SK-N-SH (cell line): ENCODE measurements at regions not wholly inside any gene's neighbourhood (a gene's known extent, or its start where the extent isn't known, plus 50 kb on each side); places are given as distances from the start of the nearest gene placed in this dataset.
"Not testable (repeated sequence)": the region's sequence is repeated elsewhere in the genome, so short reads cannot be mapped to it uniquely, and the experiment has no call there.

Experiments used
- CTCF ChIA-PET: fragments of 300-600, 350-600 bp; formaldehyde crosslinking; extraction: SDS; loops from one replicate; lab custom pipeline; 2021; lab: Yijun Ruan, JAX
- POLR2A ChIA-PET: fragments of 350-600 bp; sonication (Branson Sonifier 250); formaldehyde crosslinking; extraction: SDS; loops from one replicate; lab custom pipeline; 2020; ENCODE audit warnings: antibody characterized with exemption, inconsistent platforms; lab: Yijun Ruan, JAX
- DNase-seq: peaks from one replicate; pipeline ENCODE4 v3.0.0; 2012
- H2AFZ ChIP-seq: fragments of 200-600 bp; sonication (generic); 2 replicates; pipeline ENCODE4 v1.8.1; 2016; ENCODE audit warnings: antibody characterized with exemption, mild to moderate bottlenecking, low read depth
- H3F3A ChIP-seq: fragments of 200-600 bp; sonication (generic); replicated peaks from 2 replicates; pipeline ENCODE3; 2016; ENCODE audit warnings: antibody characterized with exemption, mild to moderate bottlenecking; ENCODE audit not compliant: insufficient read depth
- H3K27ac ChIP-seq, 2 experiments: fragments of 200-500 bp in 1 of 2; fragments of 200-600 bp in 1 of 2; sonication (Bioruptor generic) in 1 of 2; sonication (generic), shearing (Covaris generic) in 1 of 2; 2 replicates each; pipeline versions ENCODE4 v1.5.1 to v1.6.1; 2014 to 2016; ENCODE audit warnings: low read depth in 2 of 2, inconsistent platforms in 1 of 2, low read length in 1 of 2, mild to moderate bottlenecking in 1 of 2, mixed read lengths in 1 of 2
- H3K27me3 ChIP-seq: fragments of 200-600 bp; sonication (generic), shearing (Covaris generic); 2 replicates; pipeline ENCODE4 v1.6.1; 2016; ENCODE audit warnings: mixed run types; ENCODE audit not compliant: insufficient read depth
- H3K36me3 ChIP-seq, 2 experiments: fragments of 200-500 bp in 1 of 2; fragments of 200-600 bp in 1 of 2; sonication (Bioruptor generic) in 1 of 2; sonication (generic) in 1 of 2; replicated peaks in 1 of 2; 2 replicates each; pipeline versions ENCODE3 to v1.5.1; 2014 to 2016; ENCODE audit warnings: low read length in 1 of 2, mild to moderate bottlenecking in 1 of 2; ENCODE audit not compliant: insufficient read depth in 2 of 2, control insufficient read depth in 1 of 2
- H3K4me1 ChIP-seq, 2 experiments: fragments of 200-500 bp in 1 of 2; fragments of 200-600 bp in 1 of 2; sonication (Bioruptor generic) in 1 of 2; sonication (generic), shearing (Covaris generic) in 1 of 2; 2 replicates each; pipeline versions ENCODE4 v1.5.1 to v1.6.1; 2014 to 2016; ENCODE audit warnings: low read depth in 1 of 2, low read length in 1 of 2, mixed run types in 1 of 2; ENCODE audit not compliant: insufficient read depth in 2 of 2, control insufficient read depth in 1 of 2
- H3K4me2 ChIP-seq: fragments of 200-600 bp; sonication (generic), shearing (Covaris generic); 2 replicates; pipeline ENCODE4 v1.6.1; 2017; ENCODE audit warnings: mixed run types
- H3K4me3 ChIP-seq, 2 experiments: fragments of 200-500 bp in 1 of 2; fragments of 200-600 bp in 1 of 2; sonication (Bioruptor generic) in 1 of 2; sonication (generic), shearing (Covaris generic) in 1 of 2; 2 replicates each; pipeline versions ENCODE4 v1.5.1 to v1.8.1; 2014 to 2016; ENCODE audit warnings: low read depth in 2 of 2, inconsistent platforms in 1 of 2, low read length in 1 of 2, mild to moderate bottlenecking in 1 of 2, mixed read lengths in 1 of 2, moderate library complexity in 1 of 2
- H3K79me2 ChIP-seq: fragments of 200-600 bp; sonication (generic); 2 replicates; pipeline ENCODE4 v1.8.1; 2017; ENCODE audit warnings: mild to moderate bottlenecking; ENCODE audit not compliant: insufficient read depth
- H3K9ac ChIP-seq: fragments of 200-600 bp; sonication (generic); 2 replicates; pipeline ENCODE4 v1.6.1; 2017; ENCODE audit warnings: mixed run types
- H3K9me2 ChIP-seq: fragments of 200-600 bp; sonication (generic); 2 replicates; pipeline ENCODE4 v1.6.1; 2017; ENCODE audit warnings: mixed run types
- H3K9me3 ChIP-seq: fragments of 200-600 bp; sonication (generic); 2 replicates; pipeline ENCODE4 v1.6.1; 2017; ENCODE audit warnings: mixed run types, mild to moderate bottlenecking, moderate library complexity
- H4K20me1 ChIP-seq: fragments of 200-600 bp; sonication (generic); 2 replicates; pipeline ENCODE4 v1.6.1; 2017; ENCODE audit warnings: mild to moderate bottlenecking, mixed run types; ENCODE audit not compliant: insufficient read depth
- whole genome bisulfite sequencing: methylation state at CpG from one replicate; pipeline ENCODE4 v1.1.6; 2017; ENCODE audit warnings: low lambda C conversion rate; 5-methylcytosine and 5-hydroxymethylcytosine counted together
- small RNA-seq, 7 experiments: library from RNA; depleted of rRNA; stranded (forward); fragments of <200 nt; gene quantifications; one replicate each; pipeline ENCODE3, GENCODE V24; 2012

DNA sequence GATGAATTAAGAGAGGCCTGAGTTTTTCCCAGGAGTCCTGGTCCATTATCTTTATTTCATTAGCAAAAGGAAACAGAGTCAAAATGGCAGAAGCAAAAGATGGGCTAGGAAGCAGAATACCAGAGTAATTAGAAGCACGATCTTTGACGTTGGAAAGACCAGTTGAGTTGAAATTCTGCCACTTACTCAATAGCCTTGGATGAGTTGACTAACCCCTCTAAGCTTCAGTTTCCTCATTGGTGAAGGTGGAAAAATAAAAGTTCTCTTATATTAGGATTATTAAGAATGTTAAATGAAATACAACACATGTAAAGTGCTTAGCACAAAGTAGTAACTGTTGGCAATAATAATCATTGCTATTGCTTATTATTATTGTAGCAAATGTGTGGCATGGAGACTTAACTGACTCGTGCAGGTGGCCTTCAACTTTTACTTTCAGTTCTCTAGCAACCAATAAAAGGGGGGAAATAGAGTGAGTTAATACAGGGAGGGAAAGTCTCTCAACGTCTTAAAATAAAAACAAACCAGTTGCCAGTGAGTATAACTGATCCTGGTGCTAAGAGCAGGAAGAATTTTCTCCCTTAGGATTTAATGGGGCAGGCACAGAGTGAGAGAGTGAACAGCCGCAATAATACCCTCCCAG is 50.8 kb upstream of the ACBD5 start:
- H4K20me1 ChIP-seq, H3K27ac ChIP-seq, H3K4me1 ChIP-seq, POLR2A ChIA-PET, DNase-seq, H2AFZ ChIP-seq, H3K9ac ChIP-seq, H3K4me3 ChIP-seq, H3K36me3 ChIP-seq, H3K9me3 ChIP-seq, H3F3A ChIP-seq, H3K79me2 ChIP-seq, H3K9me2 ChIP-seq, H3K27me3 ChIP-seq, H3K4me2 ChIP-seq: not testable (repeated sequence)
- CTCF ChIA-PET, result interaction anchor here (1.1 kb wide), 1 partner anchor 69 kb away, joined by 3 read pairs; no protein-coding TSS in a partner anchor
- 49% methylated on average over 5 of the region's 5 CpGs for WGBS

Small RNA genes lying in the stretch of these regions (small RNA-seq; reads per million reads assigned to genes)
- gene RNU6-452P (0 reads per million in 7 experiments), gene RNU6-666P (0 reads per million in 7 experiments), gene TRIAP1P1 (0 reads per million in 7 experiments)
